ENCODE measurements at regions not wholly inside any gene's neighbourhood (a gene's known extent, or its start where the extent isn't known, plus 50 kb on each side); places are given as distances from the start of the nearest gene placed in this dataset.

GRCh38 chr1:209377995-209378394 is 205.5 kb upstream of the CAMK1G start:
- no peak for TF ChIP-seq CTCF (IDR thresholded peaks at IDR 0.05)
- TF ChIP-seq REST (IDR thresholded peaks at IDR 0.05; ENCODE audit: insufficient read depth in 1 of 2, low read depth in 2 of 2, low read length in 1 of 2) = no peak
